ENCODE measurements at regions not wholly inside any gene's neighbourhood (a gene's known extent, or its start where the extent isn't known, plus 50 kb on each side); places are given as distances from the start of the nearest gene placed in this dataset.
A peak's percentile ranks its signal among the peaks of the same experiment; 100 is the strongest.

GRCh38 chr6:139758209-139758611 is 383.8 kb upstream of the CITED2 start:
- Histone ChIP-seq H3K4me1 (replicated peaks in 1 of 2; ENCODE audit: control insufficient read depth in 2 of 2, insufficient read depth in 2 of 2, low read length in 2 of 2) (0 out of 5 replicates have a peak, but pooled peaks cover 0 to 3% of the 10 kb centered on the region in 2 experiments), H3K9me3 (replicated peaks; ENCODE audit: control insufficient read depth, insufficient read depth, low read depth, low read length) (no peaks in the 10 kb centered on the region), H3K4me2 (ENCODE audit: insufficient read depth, low read length) (no peak overlapping the region), H4K20me1 (replicated peaks; ENCODE audit: control insufficient read depth, insufficient read depth, low read length) (no peaks in the 10 kb centered on the region), H3K4me3 (no peak overlapping the region), H3K79me2 (ENCODE audit: control insufficient read depth, insufficient read depth, low read length) (no peaks in the 10 kb centered on the region), H3K9ac (ENCODE audit: insufficient read depth in 1 of 2, low read depth in 2 of 2, low read length in 2 of 2) (no peak overlapping the region), H3K9me1 (ENCODE audit: control insufficient read depth, insufficient read depth, low read length) (no peaks in the 10 kb centered on the region), H3K36me3 (ENCODE audit: control insufficient read depth, insufficient read depth, low read length) (no peaks in the 10 kb centered on the region), H3K27ac (ENCODE audit: extremely low read depth, low read depth, low read length) (no peak overlapping the region), H2AFZ (ENCODE audit: low read depth, low read length) (peak overlapping the region; percentile 34; the same call in 1 of the 2 replicates), H3K27me3 (ENCODE audit: control insufficient read depth in 2 of 2, insufficient read depth in 2 of 2, low read length in 2 of 2) (no peaks in the 10 kb centered on the region)
- in situ Hi-C loops (cut with MboI): no loop called here
- BruUV-seq (replicated peaks): no TSS peak
- POLR2A ChIA-PET: interaction anchor here (0.6 to 1.0 kb wide), 3 partner anchors 8 to 384 kb away, joined by 3 to 4 read pairs (median 3); partner anchors contain the start of gene CITED2
- DNase-seq (ENCODE audit: extremely low read depth in 1 of 4, low spot score in 3 of 4): no peak
- no peak for ATAC-seq
- no peak for TF ChIP-seq TARDBP (IDR thresholded peaks at IDR 0.05)
- TF ChIP-seq ESRRA (IDR thresholded peaks at IDR 0.05; ENCODE audit: borderline replicate concordance, low read depth): no peak
- TF ChIP-seq THAP7 (CRISPR knock-in tag; IDR thresholded peaks at IDR 0.05): no peak
- TF ChIP-seq DDX20 (tag; IDR thresholded peaks at IDR 0.05; ENCODE audit: low read depth): no peak
- no peak for TF ChIP-seq ZFP1 (CRISPR knock-in tag; IDR thresholded peaks at IDR 0.05)
- TF ChIP-seq PTBP1 (IDR thresholded peaks at IDR 0.05; ENCODE audit: low read depth, low read length): no peak
- TF ChIP-seq MCM3 (IDR thresholded peaks at IDR 0.05): no peak
- no peak for TF ChIP-seq ETS2 (tag; IDR thresholded peaks at IDR 0.05; ENCODE audit: borderline replicate concordance, poor library complexity, severe bottlenecking)
- 57% methylated on average over 3 of the region's 3 CpGs for WGBS (ENCODE audit: insufficient coverage, low coverage, missing lambda C conversion rate)
- CTCF ChIA-PET (ENCODE audit: low intra/inter-chr PET ratio): no interaction called here
- FAIRE-seq: no peak
- intact Hi-C loops (cut with micrococcal nuclease): no loop called here

Data from K562 (cell line).